ENCODE measurements at regions not wholly inside any gene's neighbourhood (a gene's known extent, or its start where the extent isn't known, plus 50 kb on each side); places are given as distances from the start of the nearest gene placed in this dataset.

DNA sequence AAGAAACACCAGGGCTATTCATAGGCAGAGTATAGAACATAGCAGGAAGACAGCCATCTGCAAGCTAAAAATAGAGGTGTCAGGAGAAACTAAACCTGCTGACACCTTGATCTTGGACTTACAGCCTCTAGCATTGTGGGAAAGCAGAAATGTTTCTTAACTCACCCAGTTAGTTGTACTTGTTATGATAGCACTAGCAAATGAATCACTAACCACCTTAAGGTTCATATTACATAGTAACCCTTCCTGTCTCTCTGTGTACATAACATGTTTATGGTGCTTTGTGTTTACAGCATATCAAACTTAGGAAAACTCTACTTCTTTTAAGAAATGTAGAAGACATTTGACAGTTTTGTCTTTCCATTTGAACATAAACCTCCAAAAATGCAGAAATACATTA, 1031.3 kb downstream of the FSCB start:
- H3K9ac ChIP-seq (replicated peaks; ENCODE audit: extremely low read depth, insufficient read depth, low read length), result no peak overlapping the region
- H3K9me3 ChIP-seq (replicated peaks; ENCODE audit: control insufficient read depth, insufficient read depth, low read length), result no peaks in the 10 kb centered on the region
- intact Hi-C loops (cut with micrococcal nuclease), result no loop called here
- H3K79me2 ChIP-seq (ENCODE audit: control insufficient read depth, insufficient read depth, low read length), result no peaks in the 10 kb centered on the region
- DNase-seq (ENCODE audit: low read depth, low spot score) (no peak), FAIRE-seq (no peak)
- no peak overlapping the region for H3K4me2 ChIP-seq (ENCODE audit: insufficient read depth, low read length)
- BruUV-seq (replicated peaks), result no TSS peak
- H3K36me3 ChIP-seq (ENCODE audit: control insufficient read depth in 2 of 2, extremely low read depth in 1 of 2, insufficient read depth in 2 of 2, low read length in 2 of 2), result no peaks in the 10 kb centered on the region
- H3K27ac ChIP-seq (ENCODE audit: insufficient read depth, low read depth, low read length), result no peak overlapping the region
- no peaks in the 10 kb centered on the region for H3K4me1 ChIP-seq (ENCODE audit: control insufficient read depth, extremely low read depth, insufficient read depth, low read length)
- H3K9me1 ChIP-seq (replicated peaks; ENCODE audit: control insufficient read depth, extremely low read depth, insufficient read depth, low read length), result no peaks in the 10 kb centered on the region
- no peaks in the 10 kb centered on the region for H3K27me3 ChIP-seq (ENCODE audit: control insufficient read depth in 2 of 2, insufficient read depth in 2 of 2, low read length in 2 of 2)
- H4K20me1 ChIP-seq (replicated peaks; ENCODE audit: control insufficient read depth, extremely low read depth, insufficient read depth, low read length), result no peaks in the 10 kb centered on the region
- no peak overlapping the region for H3K4me3 ChIP-seq (replicated peaks in 1 of 3; ENCODE audit: insufficient read depth in 1 of 3, low read depth in 1 of 3, low read length in 3 of 3)
- H2AFZ ChIP-seq (ENCODE audit: low read depth, low read length), result no peak overlapping the region
- ChIA-PET POLR2A (no interaction called here), CTCF (no interaction called here)
- TF ChIP-seq MYC (IDR thresholded peaks at IDR 0.05; ENCODE audit: low read depth, low read length) (no peak), POLR2AphosphoS5 (IDR thresholded peaks at IDR 0.05; ENCODE audit: insufficient read depth, low read depth, low read length) (no peak)
- dilution Hi-C loops (cut with MboI; ENCODE audit: extremely low pct_ligation_motif_present, low sequenced_read_pairs), result no loop called here

DNA sequence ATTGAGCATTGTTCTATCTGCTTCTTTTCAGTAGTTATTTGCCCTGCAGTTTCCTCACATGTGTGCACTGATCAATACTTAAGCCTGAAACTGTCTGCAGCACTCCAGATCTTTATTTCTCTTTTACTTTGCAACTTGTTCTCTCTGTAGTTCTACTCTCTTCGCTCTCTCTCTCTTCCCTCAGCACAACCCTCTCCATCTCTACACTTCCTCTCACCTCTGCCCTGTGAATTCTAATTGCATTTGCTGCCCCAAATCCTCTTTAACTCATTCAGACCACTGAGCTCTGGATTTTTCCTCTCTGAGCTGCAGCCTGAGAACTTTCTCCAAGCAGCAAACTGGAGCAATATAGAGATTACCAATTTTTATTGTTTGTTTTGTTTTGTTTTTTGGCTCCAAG, 1035.5 kb downstream of the FSCB start:
- H3K9ac ChIP-seq (replicated peaks; ENCODE audit: extremely low read depth, insufficient read depth, low read length), result no peak overlapping the region
- FAIRE-seq, result no peak
- no peaks in the 10 kb centered on the region for H3K4me1 ChIP-seq (ENCODE audit: control insufficient read depth, extremely low read depth, insufficient read depth, low read length)
- ChIA-PET POLR2A (no interaction called here), CTCF (no interaction called here)
- no peak overlapping the region for H3K4me2 ChIP-seq (ENCODE audit: insufficient read depth, low read length)
- dilution Hi-C loops (cut with MboI; ENCODE audit: extremely low pct_ligation_motif_present, low sequenced_read_pairs), result no loop called here
- H3K9me3 ChIP-seq (replicated peaks; ENCODE audit: control insufficient read depth, insufficient read depth, low read length), result no peaks in the 10 kb centered on the region
- no peaks in the 10 kb centered on the region for H3K79me2 ChIP-seq (ENCODE audit: control insufficient read depth, insufficient read depth, low read length)
- no peak overlapping the region for H3K4me3 ChIP-seq (replicated peaks in 1 of 3; ENCODE audit: insufficient read depth in 1 of 3, low read depth in 1 of 3, low read length in 3 of 3)
- no peaks in the 10 kb centered on the region for H3K27me3 ChIP-seq (ENCODE audit: control insufficient read depth in 2 of 2, insufficient read depth in 2 of 2, low read length in 2 of 2)
- BruUV-seq (replicated peaks), result no TSS peak
- H2AFZ ChIP-seq (ENCODE audit: low read depth, low read length), result no peak overlapping the region
- no peak overlapping the region for H3K27ac ChIP-seq (ENCODE audit: insufficient read depth, low read depth, low read length)
- no peaks in the 10 kb centered on the region for H3K36me3 ChIP-seq (ENCODE audit: control insufficient read depth in 2 of 2, extremely low read depth in 1 of 2, insufficient read depth in 2 of 2, low read length in 2 of 2)
- no peaks in the 10 kb centered on the region for H4K20me1 ChIP-seq (replicated peaks; ENCODE audit: control insufficient read depth, extremely low read depth, insufficient read depth, low read length)
- intact Hi-C loops (cut with micrococcal nuclease), result no loop called here
- H3K9me1 ChIP-seq (replicated peaks; ENCODE audit: control insufficient read depth, extremely low read depth, insufficient read depth, low read length), result no peaks in the 10 kb centered on the region
- TF ChIP-seq MYC (IDR thresholded peaks at IDR 0.05; ENCODE audit: low read depth, low read length) (no peak), POLR2A (IDR thresholded peaks at IDR 0.05; ENCODE audit: low read depth, low read length) (no peak), EZH2 (IDR thresholded peaks at IDR 0.05; ENCODE audit: borderline replicate concordance, low read depth, low read length, severe bottlenecking) (no peak), FOS (IDR thresholded peaks at IDR 0.05; ENCODE audit: borderline replicate concordance, insufficient read depth, low read length) (no peak), POLR2AphosphoS5 (IDR thresholded peaks at IDR 0.05; ENCODE audit: insufficient read depth, low read depth, low read length) (no peak), JUN (IDR thresholded peaks at IDR 0.05; ENCODE audit: borderline replicate concordance, insufficient read depth, insufficient read length, low read depth) (no peak), GATA2 (IDR thresholded peaks at IDR 0.05; ENCODE audit: insufficient read depth, insufficient read length, low read depth, low read length) (no peak)
- TF ChIP-seq, protein P1, sequence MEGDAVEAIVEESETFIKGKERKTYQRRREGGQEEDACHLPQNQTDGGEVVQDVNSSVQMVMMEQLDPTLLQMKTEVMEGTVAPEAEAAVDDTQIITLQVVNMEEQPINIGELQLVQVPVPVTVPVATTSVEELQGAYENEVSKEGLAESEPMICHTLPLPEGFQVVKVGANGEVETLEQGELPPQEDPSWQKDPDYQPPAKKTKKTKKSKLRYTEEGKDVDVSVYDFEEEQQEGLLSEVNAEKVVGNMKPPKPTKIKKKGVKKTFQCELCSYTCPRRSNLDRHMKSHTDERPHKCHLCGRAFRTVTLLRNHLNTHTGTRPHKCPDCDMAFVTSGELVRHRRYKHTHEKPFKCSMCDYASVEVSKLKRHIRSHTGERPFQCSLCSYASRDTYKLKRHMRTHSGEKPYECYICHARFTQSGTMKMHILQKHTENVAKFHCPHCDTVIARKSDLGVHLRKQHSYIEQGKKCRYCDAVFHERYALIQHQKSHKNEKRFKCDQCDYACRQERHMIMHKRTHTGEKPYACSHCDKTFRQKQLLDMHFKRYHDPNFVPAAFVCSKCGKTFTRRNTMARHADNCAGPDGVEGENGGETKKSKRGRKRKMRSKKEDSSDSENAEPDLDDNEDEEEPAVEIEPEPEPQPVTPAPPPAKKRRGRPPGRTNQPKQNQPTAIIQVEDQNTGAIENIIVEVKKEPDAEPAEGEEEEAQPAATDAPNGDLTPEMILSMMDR (IDR thresholded peaks at IDR 0.05; ENCODE audit: extremely low read depth in 1 of 2, insufficient read depth in 1 of 2, low read depth in 1 of 2, low read length in 2 of 2), result no peak
- TF ChIP-seq, protein P2, sequence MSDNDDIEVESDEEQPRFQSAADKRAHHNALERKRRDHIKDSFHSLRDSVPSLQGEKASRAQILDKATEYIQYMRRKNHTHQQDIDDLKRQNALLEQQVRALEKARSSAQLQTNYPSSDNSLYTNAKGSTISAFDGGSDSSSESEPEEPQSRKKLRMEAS (IDR thresholded peaks at IDR 0.05; ENCODE audit: insufficient read depth, insufficient read length), result no peak
- DNase-seq (ENCODE audit: low read depth, low spot score), result no peak

Measured in endothelial cell of umbilical vein (primary cell).